Hindlimb muscle (tissue), 1 donor: ENCODE measurements at regions not wholly inside any gene's neighbourhood (a gene's known extent, or its start where the extent isn't known, plus 50 kb on each side); places are given as distances from the start of the nearest gene placed in this dataset.
"Not testable (repeated sequence)": the region's sequence is repeated elsewhere in the genome, so short reads cannot be mapped to it uniquely, and the experiment has no call there.

ENCODE experiments used
- DNase-seq: peaks from one replicate; pipeline ENCODE4 v3.0.0-alpha.2; 2013

DNA sequence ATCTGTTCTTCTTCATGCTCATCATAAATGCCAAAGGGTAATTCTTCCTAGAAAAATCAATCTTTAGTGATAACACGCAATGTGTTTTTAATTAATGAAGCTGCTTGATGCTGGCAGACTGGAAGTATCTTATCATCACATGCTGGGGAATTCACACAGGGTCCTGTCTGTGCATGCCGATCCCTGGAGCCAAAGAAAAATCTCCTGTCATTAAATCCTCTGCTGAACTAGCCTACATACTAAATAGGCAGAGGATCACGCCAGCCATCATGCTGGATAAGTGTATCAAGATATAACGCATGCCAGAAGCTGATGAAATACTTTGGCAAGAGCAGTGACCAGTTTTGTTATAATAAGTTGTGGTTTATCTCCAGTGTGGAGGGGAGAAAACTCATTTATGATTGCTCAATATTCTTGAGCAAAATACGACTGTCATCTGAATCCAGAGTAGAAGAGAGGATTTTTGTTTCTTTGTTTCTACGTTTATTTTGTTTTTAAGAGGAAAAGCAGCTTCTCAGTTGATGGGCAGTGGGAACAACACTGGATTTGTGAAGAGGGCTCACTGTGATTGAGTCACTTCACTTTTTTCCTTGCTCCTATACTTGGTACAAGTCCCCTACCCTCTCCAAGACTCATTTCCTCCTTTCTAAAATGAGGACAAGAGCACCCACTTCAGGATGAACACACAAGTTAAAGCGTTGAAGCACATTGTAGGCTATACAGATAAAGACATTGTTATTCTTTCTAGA lies 649.1 kb downstream of the TNS3 start:
- DNase-seq: peak; percentile 42

DNA sequence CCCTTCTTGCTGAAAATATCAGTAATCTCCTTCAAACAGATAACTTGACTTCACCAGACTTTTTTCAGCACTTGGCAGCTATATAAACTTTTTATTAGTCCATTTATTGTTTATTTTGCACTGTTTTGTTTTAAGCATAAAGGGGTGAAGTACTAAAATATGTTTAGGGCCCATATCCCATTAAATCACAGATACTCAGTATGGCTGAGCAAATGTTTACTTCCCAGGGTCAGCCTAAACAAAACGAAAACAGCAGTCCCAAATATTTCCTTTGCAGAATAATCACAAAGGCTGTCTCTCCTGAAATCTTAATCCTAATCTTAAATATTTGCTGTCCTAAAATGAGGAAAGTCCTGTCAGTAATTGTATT lies 649.6 kb downstream of the TNS3 start:
- no peak for DNase-seq

GRCh38 chr7:46930366-46930765 lies 651.5 kb downstream of the TNS3 start:
- DNase-seq: no peak

DNA sequence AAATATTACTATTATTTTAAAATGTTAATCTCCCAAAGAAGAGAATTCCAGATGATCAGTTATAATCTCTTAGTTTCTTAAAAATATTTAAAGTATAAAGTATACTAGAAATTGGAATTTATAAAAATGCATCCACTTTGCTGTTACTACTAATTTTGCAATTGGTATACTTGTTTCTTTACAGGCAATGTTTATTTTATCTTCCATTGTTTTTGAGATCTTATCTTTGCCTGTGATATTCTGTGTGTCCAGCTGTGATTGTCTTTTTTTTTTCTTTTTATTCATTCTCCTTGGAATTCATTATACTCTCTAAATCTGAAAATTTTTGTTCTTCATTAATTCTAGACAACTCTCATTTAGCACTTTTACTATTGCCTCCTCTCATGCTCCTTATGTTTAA lies 652.6 kb downstream of the TNS3 start:
- DNase-seq: no peak

DNA sequence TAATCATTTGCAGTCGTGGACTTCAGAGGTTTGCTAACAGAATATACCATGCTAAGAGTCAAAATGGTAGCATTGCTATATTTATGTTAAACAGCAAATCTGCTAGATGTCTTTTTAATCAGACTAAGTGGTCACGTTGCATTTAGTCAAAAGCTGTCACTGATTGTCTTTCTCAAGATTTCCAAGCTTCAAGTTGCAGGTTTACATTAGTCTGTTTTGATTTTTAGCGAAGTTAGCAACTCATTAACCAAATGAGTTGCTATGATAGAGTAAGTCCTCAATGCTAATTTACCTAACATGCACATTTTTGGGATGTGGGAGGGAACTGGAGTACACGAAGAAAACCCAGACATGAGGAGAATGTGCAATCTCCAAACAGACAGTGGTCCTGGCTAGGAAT lies 653.2 kb downstream of the TNS3 start:
- DNase-seq: no peak

DNA sequence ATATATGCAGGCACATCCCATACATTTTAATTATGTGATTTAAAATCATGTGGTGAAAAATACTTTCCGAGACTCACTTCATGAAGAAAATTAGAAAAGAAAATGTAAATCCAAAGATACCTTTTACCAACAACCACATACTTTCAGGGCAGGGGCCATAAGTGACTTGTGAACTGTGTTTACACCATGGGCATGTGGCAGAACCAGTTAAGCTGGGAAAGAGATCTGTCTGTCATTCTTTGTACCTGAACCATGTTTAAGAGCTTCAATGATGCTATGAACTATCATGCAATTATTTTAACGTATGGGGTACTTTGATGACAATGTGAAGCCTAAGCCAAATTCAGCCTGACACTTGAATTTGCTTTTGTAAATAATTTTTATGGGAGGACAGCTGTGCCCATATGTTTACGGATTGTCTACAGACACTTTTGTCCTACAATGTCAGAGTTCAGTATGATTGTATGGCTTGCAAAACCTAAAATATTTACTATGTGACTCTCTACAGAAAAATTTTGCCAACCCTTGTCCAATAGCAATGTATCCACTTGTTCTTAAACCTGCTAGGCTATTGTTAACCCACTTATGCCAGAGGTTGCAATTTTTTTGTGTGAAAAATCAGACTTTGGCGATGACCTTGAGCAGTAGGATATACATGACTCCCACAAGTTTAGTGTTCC lies 654.6 kb downstream of the TNS3 start:
- DNase-seq: no peak

DNA sequence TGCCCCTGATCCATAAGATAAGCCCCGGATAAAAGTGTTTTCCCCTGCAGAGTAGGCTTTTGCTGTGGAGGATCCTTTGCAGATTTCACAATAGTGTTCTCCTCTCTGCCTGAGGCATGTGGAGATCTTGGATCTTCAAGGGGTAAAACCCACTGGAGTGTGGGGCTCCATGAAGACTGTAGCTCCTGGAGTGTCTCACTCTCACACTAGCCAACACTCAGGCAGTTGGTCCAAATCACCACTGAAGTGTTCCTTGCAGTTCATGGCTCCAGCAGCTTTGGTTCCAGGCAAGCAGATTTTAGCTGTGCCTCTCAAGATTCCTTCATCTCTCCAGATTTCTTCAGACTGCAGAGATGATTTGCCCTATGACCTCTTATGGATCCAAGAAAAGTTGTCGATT lies 665.3 kb downstream of the TNS3 start:
- DNase-seq: no peak

DNA sequence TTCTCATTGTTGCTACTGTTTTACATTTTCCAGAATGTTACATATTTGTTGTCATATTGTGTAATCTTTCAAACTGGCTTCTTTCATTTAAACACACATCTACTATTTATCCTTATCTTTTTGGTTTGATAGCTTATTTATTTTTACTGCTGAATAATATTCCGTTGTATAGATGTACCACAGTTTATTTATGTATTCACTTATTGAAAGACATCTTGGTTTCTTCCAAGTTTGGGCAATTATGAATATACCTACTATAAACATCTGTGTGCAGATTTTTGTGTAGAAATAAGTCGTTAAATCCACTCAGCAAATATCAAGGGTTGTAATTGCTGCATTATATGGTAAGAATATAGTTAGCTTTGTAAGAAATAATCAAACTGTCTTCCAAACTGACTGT lies 669.2 kb downstream of the TNS3 start:
- no peak for DNase-seq

- DNase-seq: no peak
Observed at GRCh38 chr7:46909601-46910051, 672.3 kb downstream of the TNS3 start.

- DNase-seq: no peak
Observed at GRCh38 chr7:46908770-46909169, 673.1 kb downstream of the TNS3 start.

DNA sequence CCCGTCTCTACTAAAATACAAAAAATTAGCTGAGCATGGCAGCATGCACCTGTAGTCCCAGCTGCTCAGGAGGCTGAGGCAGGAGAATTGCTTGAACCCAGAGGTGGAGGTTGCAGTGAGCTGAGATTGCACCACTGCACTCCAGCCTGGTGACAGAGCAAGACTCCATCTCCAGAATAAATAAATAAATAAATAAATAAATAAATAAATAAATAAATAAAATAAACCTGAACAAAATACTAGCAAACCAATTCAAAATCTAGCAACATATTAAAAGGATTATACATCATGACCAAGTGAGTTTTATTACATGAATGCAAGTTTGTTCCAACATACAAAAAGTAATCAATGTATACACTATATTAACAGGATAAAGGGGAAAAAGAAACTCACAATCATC lies 677.4 kb downstream of the TNS3 start:
- DNase-seq: not testable (repeated sequence)

GRCh38 chr7:46902463-46902862 lies 679.4 kb downstream of the TNS3 start:
- no peak for DNase-seq

GRCh38 chr7:46900312-46901263 lies 681.3 kb downstream of the TNS3 start:
- no peak for DNase-seq

DNA sequence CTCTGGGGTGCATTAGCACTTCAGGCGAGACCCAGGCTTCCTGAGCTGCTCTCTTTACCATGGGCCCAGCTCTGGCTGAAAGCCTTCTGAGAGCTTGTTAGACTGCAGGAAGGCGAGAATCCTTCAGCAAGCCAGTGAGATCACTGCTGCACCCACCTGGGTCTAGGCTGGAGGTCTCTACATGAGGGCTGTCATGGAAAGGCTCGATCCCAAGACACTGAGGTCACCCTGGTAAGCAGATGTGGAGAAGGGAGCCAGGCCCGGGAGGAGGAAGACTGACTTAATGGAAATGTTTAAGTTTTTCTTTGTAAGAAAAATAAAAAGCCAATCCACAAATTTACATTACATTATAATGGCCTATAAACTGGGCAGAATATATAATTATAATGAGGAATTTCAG lies 684.5 kb downstream of the TNS3 start:
- peak; percentile 22 for DNase-seq

- DNase-seq: no peak
Observed at GRCh38 chr7:46886669-46887374, 695.1 kb downstream of the TNS3 start.

GRCh38 chr7:46885167-46885566 lies 696.7 kb downstream of the TNS3 start:
- no peak for DNase-seq

- DNase-seq: no peak
Observed at GRCh38 chr7:46881507-46882127, 700.3 kb downstream of the TNS3 start.

DNA sequence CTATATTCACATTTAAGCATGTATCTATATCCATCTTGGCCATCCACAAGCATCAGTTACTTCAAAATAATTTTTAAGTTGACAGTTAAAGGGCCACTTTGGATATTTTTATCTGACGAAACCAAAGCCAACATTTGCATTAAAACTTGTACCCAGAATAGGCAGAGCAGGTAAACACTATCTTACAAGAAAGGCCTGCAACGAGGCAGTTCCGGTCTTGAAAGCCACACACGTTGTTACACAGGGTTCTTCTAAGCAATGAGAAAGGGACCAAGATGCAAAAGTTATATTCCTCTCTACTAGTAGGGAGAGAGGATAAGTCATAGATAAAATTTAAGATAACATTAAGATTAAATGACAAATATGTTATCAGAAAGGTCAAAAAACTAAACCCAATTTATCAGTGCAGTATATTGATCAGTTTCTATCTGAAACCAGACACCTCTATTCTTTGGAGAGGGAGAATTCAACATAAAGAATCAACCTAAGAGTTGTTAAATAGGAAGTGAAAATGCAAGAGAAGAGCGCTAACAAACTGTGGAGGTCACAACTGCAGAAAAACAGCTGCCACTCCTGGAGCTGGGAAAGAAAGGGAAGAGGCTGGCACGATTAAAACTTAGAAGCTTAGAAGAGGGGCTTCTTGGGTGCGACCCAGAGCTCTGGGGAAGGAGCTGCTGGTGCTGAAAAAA lies 701.3 kb downstream of the TNS3 start:
- no peak for DNase-seq

- DNase-seq: no peak
Observed at GRCh38 chr7:46879783-46880182, 702.1 kb downstream of the TNS3 start.

DNA sequence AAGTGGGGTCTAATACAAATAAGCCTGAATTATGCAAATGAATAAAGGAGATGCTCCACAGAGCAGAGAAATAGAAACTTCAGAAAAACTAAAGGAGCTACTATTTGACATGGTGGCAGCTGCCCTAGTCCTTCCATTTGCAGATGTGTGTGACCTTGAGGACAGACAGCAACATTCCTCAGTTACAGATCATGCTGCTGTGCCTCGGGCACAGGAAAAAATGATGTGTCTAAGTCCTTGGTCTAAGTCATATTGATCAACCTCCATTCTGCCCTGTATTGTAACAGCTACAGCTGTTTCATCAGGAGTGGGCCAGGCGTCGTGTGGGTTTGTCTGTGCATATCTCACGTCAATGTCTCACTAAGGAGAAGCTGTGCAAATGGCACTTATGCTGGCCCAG lies 710.4 kb downstream of the TNS3 start:
- no peak for DNase-seq

DNA sequence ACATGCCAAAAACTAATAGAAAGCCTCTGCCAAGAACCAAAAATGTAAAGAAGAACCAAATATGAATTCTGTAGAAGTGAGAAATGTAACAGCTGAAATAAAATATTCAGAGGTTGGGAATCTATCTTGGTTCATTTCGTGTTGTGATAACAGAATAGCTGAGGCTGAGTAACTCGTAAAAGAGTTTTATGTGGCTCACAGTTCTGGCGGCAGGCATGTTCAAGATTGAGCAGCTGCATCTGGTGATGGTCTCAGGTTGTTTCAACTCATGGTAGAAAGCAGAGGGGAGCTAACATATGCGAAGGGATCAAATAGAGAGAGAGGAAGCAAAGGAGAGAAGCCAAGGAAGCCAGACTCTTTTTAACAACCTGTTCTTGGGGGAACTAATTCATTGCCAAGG lies 717.2 kb downstream of the TNS3 start:
- DNase-seq: no peak
